NCI-H2227 treated with DMSO at 0.1 percent for 48 hours (cell line): ENCODE measurements at regions not wholly inside any gene's neighbourhood (a gene's known extent, or its start where the extent isn't known, plus 50 kb on each side); places are given as distances from the start of the nearest gene placed in this dataset.
"Not testable (repeated sequence)": the region's sequence is repeated elsewhere in the genome, so short reads cannot be mapped to it uniquely, and the experiment has no call there.

ENCODE experiments used
- DNase-seq: peaks from one replicate; lab custom pipeline; 2025; lab: John Stamatoyannopoulos, UW

GRCh38 chr1:95903060-95903459 lies 669.0 kb downstream of the RWDD3 start:
- DNase-seq = no peak

GRCh38 chr1:95905818-95906395 lies 671.9 kb downstream of the RWDD3 start:
- no peak for DNase-seq

GRCh38 chr1:95911739-95912138 lies 677.7 kb downstream of the RWDD3 start:
- not testable (repeated sequence) for DNase-seq

DNA sequence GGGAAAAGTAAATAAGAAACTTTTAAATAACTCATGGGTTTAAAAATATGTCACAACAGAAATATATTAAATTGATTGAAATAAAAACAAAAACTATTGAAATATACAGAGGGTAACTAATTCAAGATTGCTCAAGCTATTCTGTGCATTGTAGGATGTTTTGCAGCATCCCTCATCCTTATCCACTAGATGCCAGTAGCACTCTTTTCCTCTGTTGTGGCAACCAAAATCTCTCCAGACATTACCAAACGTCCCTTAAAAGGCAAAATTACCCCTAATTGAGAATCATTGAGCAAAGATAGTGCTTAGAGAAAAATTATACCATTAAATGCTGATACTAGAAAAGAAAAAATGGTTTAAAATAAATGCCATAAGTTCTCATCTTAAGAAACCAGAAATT lies 682.6 kb downstream of the RWDD3 start:
- DNase-seq = no peak

DNA sequence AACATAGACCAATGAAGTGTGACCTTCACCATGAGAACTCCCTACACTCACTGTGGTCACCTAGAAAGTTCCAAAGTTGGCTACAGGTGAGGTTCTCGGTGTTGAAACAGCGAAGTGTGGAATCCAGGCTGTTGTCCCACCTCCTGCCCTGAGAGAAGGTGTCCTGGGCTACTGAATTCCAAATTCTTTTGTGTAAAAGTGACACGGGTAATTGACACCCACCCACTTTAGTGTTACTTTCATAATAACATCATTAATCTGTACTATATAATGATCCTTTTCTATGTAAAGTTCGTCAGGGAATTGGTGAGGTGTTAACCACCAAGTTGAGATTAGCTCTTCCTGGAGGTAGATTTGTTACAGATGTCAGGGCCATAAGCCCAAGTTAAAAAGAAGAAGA lies 690.7 kb downstream of the RWDD3 start:
- DNase-seq = no peak

- no peak for DNase-seq
Measured at GRCh38 chr1:95926331-95926730, 692.3 kb downstream of the RWDD3 start.

GRCh38 chr1:95927061-95927460 lies 693.1 kb downstream of the RWDD3 start:
- no peak for DNase-seq

DNA sequence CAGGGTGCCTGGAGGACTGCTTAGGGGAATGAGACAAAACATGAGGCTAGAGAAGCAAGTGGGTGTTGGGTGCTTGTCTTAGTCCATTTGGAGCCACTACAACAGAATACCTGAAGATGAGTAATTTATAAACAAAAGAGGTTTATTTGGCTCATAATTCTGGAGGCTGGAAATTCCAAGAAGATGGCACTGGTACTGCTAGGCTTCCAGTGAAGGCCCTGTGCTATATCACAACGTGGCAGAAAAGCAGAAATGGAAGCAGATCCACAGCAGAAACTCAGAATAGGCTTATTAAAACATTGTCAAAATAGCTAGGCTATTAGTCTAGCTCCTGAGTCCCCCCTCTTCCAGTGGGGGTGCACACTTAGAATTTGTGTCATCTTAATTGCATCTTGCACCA lies 701.7 kb downstream of the RWDD3 start:
- no peak for DNase-seq

DNA sequence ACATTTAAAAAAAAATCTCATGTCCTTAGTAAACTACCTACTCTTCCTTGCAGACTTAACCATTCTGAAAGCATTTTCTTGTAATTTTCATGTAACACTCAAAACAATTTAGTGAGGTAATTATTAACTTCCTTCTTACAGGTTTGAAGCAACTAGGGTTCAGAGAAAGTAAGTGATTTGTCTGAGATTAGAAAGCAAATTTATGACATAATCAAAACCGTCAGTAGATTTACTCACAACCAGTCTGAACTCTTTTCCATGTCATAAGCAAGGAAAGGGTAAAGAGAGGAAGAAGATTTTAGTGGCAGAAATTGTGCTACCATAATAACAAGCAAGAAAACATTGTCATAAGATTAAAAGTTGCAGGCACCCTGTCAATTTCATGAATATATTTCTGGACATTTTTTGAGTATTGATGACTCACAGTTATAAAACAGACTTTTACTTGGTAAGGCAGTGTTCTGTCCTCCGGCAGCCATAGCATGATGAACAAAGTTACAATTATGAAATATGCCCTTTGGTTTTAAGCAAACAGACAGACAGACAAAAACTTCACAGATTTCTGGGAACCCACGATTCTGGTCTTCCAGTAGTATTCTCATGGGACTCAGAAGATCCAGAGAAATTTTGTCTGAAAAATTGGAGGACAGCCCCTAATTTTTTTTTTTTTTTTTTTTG lies 707.2 kb downstream of the RWDD3 start:
- DNase-seq = no peak

- DNase-seq = no peak
Measured at GRCh38 chr1:95948023-95948422, 714.0 kb downstream of the RWDD3 start.

GRCh38 chr1:95951371-95952102 lies 717.5 kb downstream of the RWDD3 start:
- DNase-seq = no peak

DNA sequence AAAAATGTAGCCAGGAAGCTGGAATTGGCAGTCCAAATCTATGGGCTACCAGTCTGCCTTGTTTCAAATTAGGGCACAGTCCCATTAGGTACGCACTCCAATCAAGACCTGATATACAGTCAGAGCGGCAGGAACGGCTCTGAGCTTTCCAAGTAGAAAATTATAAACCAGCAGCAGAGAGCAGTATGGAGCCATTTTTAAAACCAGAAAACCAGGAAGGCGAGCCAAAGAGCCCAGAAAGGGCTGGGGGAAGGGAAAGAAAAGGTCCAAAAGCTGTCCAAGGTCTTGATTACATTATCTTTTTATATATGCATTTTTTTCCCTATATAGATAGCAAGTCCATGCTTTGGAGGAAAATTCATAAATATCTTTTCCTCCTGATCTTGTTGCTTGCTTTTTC lies 719.0 kb downstream of the RWDD3 start:
- peak; percentile 83 for DNase-seq

GRCh38 chr1:95954585-95954984 lies 720.6 kb downstream of the RWDD3 start:
- peak; percentile 48 for DNase-seq

GRCh38 chr1:95956215-95956614 lies 722.2 kb downstream of the RWDD3 start:
- no peak for DNase-seq

- DNase-seq = no peak
Measured at GRCh38 chr1:95957748-95958147, 723.7 kb downstream of the RWDD3 start.

GRCh38 chr1:95966866-95967265 lies 732.9 kb downstream of the RWDD3 start:
- no peak for DNase-seq

DNA sequence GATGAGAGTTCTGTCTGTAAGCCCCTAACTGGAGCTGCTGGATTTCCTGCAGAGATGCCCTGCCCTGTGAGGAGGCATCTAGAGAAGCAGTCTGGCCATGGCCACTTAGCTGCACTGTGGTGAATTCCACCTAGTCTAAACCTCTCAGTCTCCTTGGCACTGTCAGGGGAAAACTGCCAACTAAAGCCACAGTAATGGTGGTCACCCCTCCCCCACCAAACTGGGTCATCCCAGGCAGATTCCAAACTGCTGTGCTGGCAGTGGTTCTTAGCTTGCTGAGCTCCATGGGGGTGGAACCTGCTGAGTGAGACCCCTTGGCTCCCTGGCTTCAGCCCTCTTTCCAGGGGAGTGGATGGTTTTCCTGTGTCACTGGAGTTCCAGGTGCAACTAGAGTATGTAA lies 740.6 kb downstream of the RWDD3 start:
- no peak for DNase-seq

DNA sequence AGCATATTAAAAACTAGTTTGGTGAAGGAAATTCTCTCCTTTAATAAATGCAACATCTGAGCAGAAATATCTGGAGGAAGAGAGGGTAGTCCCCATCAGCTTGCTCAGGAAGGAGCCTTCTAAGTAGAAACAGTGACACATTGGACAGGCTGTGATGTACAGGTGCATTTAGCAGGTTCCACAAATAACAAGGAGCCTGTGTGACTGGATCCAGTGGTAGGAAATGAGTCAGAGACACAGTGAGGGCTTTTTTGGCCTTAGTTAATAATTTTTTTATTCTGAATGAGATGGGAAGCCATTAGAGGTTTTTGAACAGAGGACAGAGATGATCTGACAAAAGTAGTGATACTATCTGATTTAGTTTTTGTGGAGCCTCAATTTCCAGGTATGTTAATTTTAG lies 738.9 kb upstream of the PTBP2 start:
- DNase-seq = no peak

GRCh38 chr1:95983831-95984230 lies 737.8 kb upstream of the PTBP2 start:
- DNase-seq = no peak

- DNase-seq = peak; percentile 24
Measured at GRCh38 chr1:95984798-95985374, 736.7 kb upstream of the PTBP2 start.

GRCh38 chr1:95990033-95990432 lies 731.6 kb upstream of the PTBP2 start:
- DNase-seq = peak; percentile 36

DNA sequence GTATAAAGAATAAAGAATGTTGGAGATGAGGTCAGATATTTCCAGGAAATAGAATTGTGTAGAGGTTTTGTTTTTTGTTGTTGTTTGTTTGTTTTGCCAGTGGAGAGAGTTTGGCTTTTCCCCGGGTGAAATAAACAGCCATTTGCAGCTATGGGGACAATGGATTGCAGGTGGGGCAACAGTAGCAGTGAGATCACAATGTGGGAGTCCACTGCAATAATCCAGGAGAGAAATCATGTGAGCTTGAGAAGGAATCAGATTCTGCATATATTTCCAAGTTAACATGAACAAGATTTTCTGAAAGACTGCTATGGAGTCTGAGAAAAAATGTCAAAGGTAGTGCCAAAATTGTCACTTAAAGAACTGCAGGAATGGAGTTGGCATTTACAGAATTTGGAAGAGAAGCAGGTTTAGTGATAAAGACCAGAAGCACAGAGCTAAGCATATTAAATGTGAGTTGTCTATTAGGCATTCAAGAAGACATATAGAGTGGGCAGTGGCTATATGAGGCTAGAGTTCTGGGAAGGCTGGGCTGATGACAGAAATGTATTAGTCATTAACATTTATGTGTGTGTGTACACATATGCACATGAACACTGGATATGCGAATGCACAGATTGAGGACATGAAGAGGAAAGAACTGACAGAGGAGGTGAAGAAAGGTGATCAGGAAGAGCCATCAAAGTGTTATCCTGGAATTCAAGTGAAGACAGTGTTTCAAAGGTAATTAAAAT lies 729.6 kb upstream of the PTBP2 start:
- DNase-seq = no peak
